Lung (tissue), 11 donors: ENCODE measurements at regions not wholly inside any gene's neighbourhood (a gene's known extent, or its start where the extent isn't known, plus 50 kb on each side); places are given as distances from the start of the nearest gene placed in this dataset.

Source experiments
- ATAC-seq: fragments of 200-7000 bp; cut with Tn5 transposase; one replicate; pipeline ENCODE4 v1.9.1; 2020; ENCODE audit warnings: moderate number of reproducible peaks; ENCODE audit not compliant: insufficient read depth, low FRiP score
- DNase-seq, 3 donors: peaks; one replicate each; pipeline ENCODE4 v3.0.0-alpha.2; 2013 to 2017
- H3K27ac ChIP-seq, 2 donors: one replicate each; pipeline ENCODE4 v1.5.1; 2013; ENCODE audit warnings: mild to moderate bottlenecking in 2 of 2, moderate library complexity in 2 of 2, control low read depth in 1 of 2, inconsistent platforms in 1 of 2, low read depth in 1 of 2, low read length in 1 of 2
- H3K27me3 ChIP-seq, 3 donors: one replicate each; pipeline ENCODE4 v1.5.1; 2013; ENCODE audit warnings: low read length in 2 of 3; ENCODE audit not compliant: control insufficient read depth in 3 of 3, insufficient read depth in 3 of 3
- H3K36me3 ChIP-seq, 4 donors: one replicate each; pipeline ENCODE4 v1.5.1; 2013; ENCODE audit warnings: low read length in 4 of 4, mild to moderate bottlenecking in 1 of 4, moderate library complexity in 1 of 4; ENCODE audit not compliant: control insufficient read depth in 4 of 4, insufficient read depth in 4 of 4
- H3K4me1 ChIP-seq, 5 donors: one replicate each; pipeline ENCODE4 v1.5.1; 2013; ENCODE audit warnings: low read length in 5 of 5, mild to moderate bottlenecking in 2 of 5, moderate library complexity in 1 of 5; ENCODE audit not compliant: control insufficient read depth in 5 of 5, insufficient read depth in 5 of 5
- H3K4me3 ChIP-seq: one replicate; pipeline ENCODE4 v1.5.1; 2013; ENCODE audit warnings: mild to moderate bottlenecking, control low read depth, moderate library complexity
- H3K9ac ChIP-seq, 2 donors: one replicate each; pipeline ENCODE4 v1.5.1; 2013; ENCODE audit warnings: low read length in 2 of 2, control low read depth in 1 of 2; ENCODE audit not compliant: insufficient read depth in 1 of 2
- H3K9me3 ChIP-seq, 4 donors: one replicate each; pipeline ENCODE4 v1.5.1; 2013; ENCODE audit warnings: low read length in 3 of 4, mild to moderate bottlenecking in 1 of 4, moderate library complexity in 1 of 4; ENCODE audit not compliant: control insufficient read depth in 4 of 4, insufficient read depth in 3 of 4
- CTCF ChIP-seq: IDR thresholded peaks from 2 replicates; pipeline ENCODE4 v1.5.1; 2012; ENCODE audit warnings: mild to moderate bottlenecking; ENCODE audit errors: control extremely low read depth, extremely low read depth
- WGBS, 2 donors: extraction: QIAGEN DNeasy Blood & Tissue Kit; methylation state at CpG; one replicate each; pipeline ENCODE4 v1.1.7; 2013; 5-methylcytosine and 5-hydroxymethylcytosine counted together
- donor health status: control.
- donor health status: control.
- donor health status: Bipolar disorder and iron deficiency.
- donor health status: healthy.
- donor health status: DM: yes; HTN: yes; CAD: no.

DNA sequence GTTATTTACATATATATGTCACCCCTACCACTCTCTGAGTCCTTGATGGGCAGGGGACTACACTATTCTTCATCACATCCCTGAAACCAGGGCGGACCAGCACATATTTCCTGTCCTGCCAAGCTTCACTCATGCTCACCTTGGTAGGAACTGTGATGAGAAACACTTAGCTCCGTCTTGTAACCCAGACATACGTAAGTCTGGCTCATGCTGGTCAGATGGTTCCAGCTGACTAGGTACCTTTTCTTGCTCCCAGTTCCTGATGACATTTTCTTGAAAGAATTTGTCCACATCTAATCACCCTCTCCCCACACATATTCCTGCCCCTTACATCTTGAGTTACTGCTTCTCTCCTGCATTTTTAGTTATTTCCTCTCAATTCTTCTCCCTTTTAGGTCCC lies 122.2 kb upstream of the MYLIP start:
- ATAC-seq (no peak), DNase-seq (no peak)
- Histone ChIP-seq H3K4me3 (no peak overlapping the region), H3K27ac (no peak overlapping the region), H3K9me3 (no peaks in the 10 kb centered on the region), H3K36me3 (no peaks in the 10 kb centered on the region), H3K9ac (no peak overlapping the region), H3K27me3 (no peaks in the 10 kb centered on the region), H3K4me1 (peaks cover 0 to 7% (median 0%) of the 10 kb centered on the region in 5 donors)
- no peak for TF ChIP-seq CTCF
- WGBS, 2 donors: 82 to 94% methylated on average over 3 of the region's 3 CpGs

GRCh38 chr6:16004934-16005679 lies 123.8 kb upstream of the MYLIP start:
- H3K4me3 ChIP-seq: no peak overlapping the region
- ATAC-seq (no peak), DNase-seq (no peak)
- no peaks in the 10 kb centered on the region for H3K36me3 ChIP-seq
- no peak overlapping the region for H3K27ac ChIP-seq
- 51 to 61% methylated on average over 5 of the region's 5 CpGs for WGBS, 2 donors
- H3K9ac ChIP-seq: no peak overlapping the region
- no peak for TF ChIP-seq CTCF
- H3K4me1 ChIP-seq: peaks cover 0 to 7% (median 0%) of the 10 kb centered on the region in 5 donors
- H3K27me3 ChIP-seq: no peaks in the 10 kb centered on the region
- H3K9me3 ChIP-seq: no peaks in the 10 kb centered on the region

DNA sequence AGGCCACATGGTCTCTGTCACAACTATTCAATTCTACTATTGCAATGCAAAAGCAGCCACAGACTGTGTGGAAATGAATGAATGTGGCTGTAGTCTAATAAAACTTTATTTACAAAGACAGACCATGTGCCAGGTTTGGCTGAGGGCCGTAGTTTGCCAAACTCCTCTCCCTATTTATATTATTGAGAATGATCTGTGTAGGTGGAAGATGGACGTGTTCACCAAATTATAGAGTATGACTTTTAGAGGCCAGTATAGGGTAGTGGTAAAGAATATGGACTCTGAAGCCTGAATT lies 125.7 kb upstream of the MYLIP start:
- ATAC-seq (no peak), DNase-seq (no peak)
- Histone ChIP-seq H3K9me3 (no peaks in the 10 kb centered on the region), H3K4me3 (no peak overlapping the region), H3K9ac (no peak overlapping the region), H3K27me3 (peaks cover 0 to 2% (median 0%) of the 10 kb centered on the region in 3 donors), H3K36me3 (no peaks in the 10 kb centered on the region), H3K27ac (no peak overlapping the region), H3K4me1 (peaks cover 0 to 7% (median 0%) of the 10 kb centered on the region in 5 donors)
- 95 to 98% methylated on average over 2 of the region's 2 CpGs for WGBS, 2 donors
- TF ChIP-seq CTCF: no peak
